ENCODE measurements at regions not wholly inside any gene's neighbourhood (a gene's known extent, or its start where the extent isn't known, plus 50 kb on each side); places are given as distances from the start of the nearest gene placed in this dataset.

DNA sequence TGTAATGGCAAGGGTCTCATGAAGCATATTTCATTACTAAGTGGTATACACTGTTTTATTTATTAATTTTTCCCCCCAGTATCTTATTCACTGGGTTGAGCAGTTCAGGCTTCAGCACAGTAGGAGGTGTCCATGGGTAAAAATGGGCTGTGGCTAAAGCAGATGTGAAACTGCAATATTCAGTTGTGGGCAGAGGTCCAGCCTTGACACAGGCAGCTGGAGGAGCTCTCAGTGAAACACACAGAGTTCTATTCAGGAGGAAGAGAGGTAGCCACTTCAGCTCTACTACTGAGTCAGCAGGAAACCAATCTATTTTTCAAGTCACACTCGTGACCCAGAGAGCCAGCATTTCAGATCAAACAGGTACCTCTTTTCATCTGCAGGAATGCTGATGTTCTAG, 418.3 kb downstream of the CDH10 start:
- TF ChIP-seq, protein P1, sequence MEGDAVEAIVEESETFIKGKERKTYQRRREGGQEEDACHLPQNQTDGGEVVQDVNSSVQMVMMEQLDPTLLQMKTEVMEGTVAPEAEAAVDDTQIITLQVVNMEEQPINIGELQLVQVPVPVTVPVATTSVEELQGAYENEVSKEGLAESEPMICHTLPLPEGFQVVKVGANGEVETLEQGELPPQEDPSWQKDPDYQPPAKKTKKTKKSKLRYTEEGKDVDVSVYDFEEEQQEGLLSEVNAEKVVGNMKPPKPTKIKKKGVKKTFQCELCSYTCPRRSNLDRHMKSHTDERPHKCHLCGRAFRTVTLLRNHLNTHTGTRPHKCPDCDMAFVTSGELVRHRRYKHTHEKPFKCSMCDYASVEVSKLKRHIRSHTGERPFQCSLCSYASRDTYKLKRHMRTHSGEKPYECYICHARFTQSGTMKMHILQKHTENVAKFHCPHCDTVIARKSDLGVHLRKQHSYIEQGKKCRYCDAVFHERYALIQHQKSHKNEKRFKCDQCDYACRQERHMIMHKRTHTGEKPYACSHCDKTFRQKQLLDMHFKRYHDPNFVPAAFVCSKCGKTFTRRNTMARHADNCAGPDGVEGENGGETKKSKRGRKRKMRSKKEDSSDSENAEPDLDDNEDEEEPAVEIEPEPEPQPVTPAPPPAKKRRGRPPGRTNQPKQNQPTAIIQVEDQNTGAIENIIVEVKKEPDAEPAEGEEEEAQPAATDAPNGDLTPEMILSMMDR (IDR thresholded peaks at IDR 0.05) = no peak
- no peak for TF ChIP-seq POLR2AphosphoS5 (IDR thresholded peaks at IDR 0.05; ENCODE audit: insufficient read depth in 1 of 2, low read depth in 1 of 2)
